ENCODE measurements at regions not wholly inside any gene's neighbourhood (a gene's known extent, or its start where the extent isn't known, plus 50 kb on each side); places are given as distances from the start of the nearest gene placed in this dataset.

DNA sequence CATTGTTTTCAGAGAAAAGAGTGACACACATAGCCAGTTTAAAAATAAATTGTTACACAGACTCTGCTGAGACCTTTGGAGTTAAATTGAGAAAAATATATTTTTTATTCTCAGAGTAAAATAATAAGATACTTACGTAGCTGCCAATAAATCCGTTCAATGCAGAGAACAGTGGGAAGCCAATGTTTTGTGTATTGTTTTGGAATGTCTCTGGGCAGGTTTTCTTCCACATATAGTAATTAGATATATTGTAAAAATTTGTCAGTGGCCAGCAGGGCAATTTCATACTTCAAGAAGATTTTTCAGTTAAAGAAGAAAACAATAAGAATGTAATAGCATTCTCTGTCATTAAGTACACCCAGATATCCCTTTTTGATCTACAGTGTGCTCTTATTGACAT lies 999.5 kb upstream of the INTU start:
- H3K9me3 Mint-ChIP-seq: no peaks in the 10 kb centered on the region
- CTCF ChIA-PET: no interaction called here
- ATAC-seq: no peak
- no peak for DNase-seq (ENCODE audit: low spot score)
- TF ChIP-seq, protein P1, sequence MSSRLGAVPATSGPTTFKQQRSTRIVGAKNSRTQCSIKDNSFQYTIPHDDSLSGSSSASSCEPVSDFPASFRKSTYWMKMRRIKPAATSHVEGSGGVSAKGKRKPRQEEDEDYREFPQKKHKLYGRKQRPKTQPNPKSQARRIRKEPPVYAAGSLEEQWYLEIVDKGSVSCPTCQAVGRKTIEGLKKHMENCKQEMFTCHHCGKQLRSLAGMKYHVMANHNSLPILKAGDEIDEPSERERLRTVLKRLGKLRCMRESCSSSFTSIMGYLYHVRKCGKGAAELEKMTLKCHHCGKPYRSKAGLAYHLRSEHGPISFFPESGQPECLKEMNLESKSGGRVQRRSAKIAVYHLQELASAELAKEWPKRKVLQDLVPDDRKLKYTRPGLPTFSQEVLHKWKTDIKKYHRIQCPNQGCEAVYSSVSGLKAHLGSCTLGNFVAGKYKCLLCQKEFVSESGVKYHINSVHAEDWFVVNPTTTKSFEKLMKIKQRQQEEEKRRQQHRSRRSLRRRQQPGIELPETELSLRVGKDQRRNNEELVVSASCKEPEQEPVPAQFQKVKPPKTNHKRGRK (CRISPR knock-in tag; IDR thresholded peaks at IDR 0.05; ENCODE audit: borderline replicate concordance): no peak
- TF ChIP-seq NR3C1 (CRISPR knock-in tag; conservative IDR thresholded peaks at IDR 0.05; ENCODE audit: low read depth) (no peak), NFE2L1 (CRISPR knock-in tag; IDR thresholded peaks at IDR 0.05) (no peak), NR1H2 (CRISPR knock-in tag; IDR thresholded peaks at IDR 0.05) (no peak), ZNF138 (CRISPR knock-in tag; conservative IDR thresholded peaks at IDR 0.05) (no peak), GTF2I (CRISPR knock-in tag; conservative IDR thresholded peaks at IDR 0.05) (no peak), CBFB (CRISPR knock-in tag; IDR thresholded peaks at IDR 0.05; ENCODE audit: low read depth) (no peak), JAZF1 (CRISPR knock-in tag; IDR thresholded peaks at IDR 0.05) (no peak)
- TF ChIP-seq, protein P2, sequence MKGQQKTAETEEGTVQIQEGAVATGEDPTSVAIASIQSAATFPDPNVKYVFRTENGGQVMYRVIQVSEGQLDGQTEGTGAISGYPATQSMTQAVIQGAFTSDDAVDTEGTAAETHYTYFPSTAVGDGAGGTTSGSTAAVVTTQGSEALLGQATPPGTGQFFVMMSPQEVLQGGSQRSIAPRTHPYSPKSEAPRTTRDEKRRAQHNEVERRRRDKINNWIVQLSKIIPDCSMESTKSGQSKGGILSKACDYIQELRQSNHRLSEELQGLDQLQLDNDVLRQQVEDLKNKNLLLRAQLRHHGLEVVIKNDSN (CRISPR knock-in tag; IDR thresholded peaks at IDR 0.05): no peak
- TF ChIP-seq, protein P3, sequence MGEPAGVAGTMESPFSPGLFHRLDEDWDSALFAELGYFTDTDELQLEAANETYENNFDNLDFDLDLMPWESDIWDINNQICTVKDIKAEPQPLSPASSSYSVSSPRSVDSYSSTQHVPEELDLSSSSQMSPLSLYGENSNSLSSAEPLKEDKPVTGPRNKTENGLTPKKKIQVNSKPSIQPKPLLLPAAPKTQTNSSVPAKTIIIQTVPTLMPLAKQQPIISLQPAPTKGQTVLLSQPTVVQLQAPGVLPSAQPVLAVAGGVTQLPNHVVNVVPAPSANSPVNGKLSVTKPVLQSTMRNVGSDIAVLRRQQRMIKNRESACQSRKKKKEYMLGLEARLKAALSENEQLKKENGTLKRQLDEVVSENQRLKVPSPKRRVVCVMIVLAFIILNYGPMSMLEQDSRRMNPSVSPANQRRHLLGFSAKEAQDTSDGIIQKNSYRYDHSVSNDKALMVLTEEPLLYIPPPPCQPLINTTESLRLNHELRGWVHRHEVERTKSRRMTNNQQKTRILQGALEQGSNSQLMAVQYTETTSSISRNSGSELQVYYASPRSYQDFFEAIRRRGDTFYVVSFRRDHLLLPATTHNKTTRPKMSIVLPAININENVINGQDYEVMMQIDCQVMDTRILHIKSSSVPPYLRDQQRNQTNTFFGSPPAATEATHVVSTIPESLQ (CRISPR knock-in tag; IDR thresholded peaks at IDR 0.05): no peak
- no peaks in the 10 kb centered on the region for H3K36me3 Mint-ChIP-seq
- no peaks in the 10 kb centered on the region for H3K27me3 Mint-ChIP-seq (ENCODE audit: low read depth)
- peaks cover 4% of the 10 kb centered on the region; the same call in 1 of the 2 replicates for H3K4me1 Mint-ChIP-seq
- no peak overlapping the region for H3K4me3 Mint-ChIP-seq
- POLR2A ChIA-PET: no interaction called here
- H3K27ac Mint-ChIP-seq: no peak overlapping the region

DNA sequence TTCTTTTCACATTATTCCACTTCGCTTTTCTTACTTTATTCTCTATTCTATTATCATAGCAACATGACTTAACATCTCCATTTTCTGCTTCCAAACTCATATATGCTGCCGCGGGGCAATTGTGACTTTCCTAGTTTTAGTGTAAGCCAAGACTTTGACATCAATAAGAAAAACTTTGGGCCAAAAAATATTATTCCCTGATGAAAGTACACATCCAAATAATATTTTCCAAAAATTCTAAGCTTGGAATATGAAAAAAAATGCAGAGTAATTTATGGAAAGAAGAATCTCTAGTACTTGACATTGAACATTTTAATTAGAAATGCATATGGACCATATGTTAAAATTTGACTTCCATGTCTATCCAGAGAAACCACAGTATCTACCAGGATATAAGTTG lies 995.1 kb upstream of the INTU start:
- H3K4me3 Mint-ChIP-seq: no peak overlapping the region
- H3K9me3 Mint-ChIP-seq: peaks cover 5% of the 10 kb centered on the region; the same call in 1 of the 2 replicates
- no peaks in the 10 kb centered on the region for H3K36me3 Mint-ChIP-seq
- H3K27ac Mint-ChIP-seq: no peak overlapping the region
- CTCF ChIA-PET: no interaction called here
- H3K4me1 Mint-ChIP-seq: peaks cover 4% of the 10 kb centered on the region; the same call in 1 of the 2 replicates
- no peaks in the 10 kb centered on the region for H3K27me3 Mint-ChIP-seq (ENCODE audit: low read depth)
- TF ChIP-seq, protein P3 (CRISPR knock-in tag; IDR thresholded peaks at IDR 0.05): no peak
- TF ChIP-seq, protein P4, sequence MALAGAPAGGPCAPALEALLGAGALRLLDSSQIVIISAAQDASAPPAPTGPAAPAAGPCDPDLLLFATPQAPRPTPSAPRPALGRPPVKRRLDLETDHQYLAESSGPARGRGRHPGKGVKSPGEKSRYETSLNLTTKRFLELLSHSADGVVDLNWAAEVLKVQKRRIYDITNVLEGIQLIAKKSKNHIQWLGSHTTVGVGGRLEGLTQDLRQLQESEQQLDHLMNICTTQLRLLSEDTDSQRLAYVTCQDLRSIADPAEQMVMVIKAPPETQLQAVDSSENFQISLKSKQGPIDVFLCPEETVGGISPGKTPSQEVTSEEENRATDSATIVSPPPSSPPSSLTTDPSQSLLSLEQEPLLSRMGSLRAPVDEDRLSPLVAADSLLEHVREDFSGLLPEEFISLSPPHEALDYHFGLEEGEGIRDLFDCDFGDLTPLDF (CRISPR knock-in tag; IDR thresholded peaks at IDR 0.05): no peak
- TF ChIP-seq FOXK1 (CRISPR knock-in tag; IDR thresholded peaks at IDR 0.05) (no peak), ZBTB21 (CRISPR knock-in tag; IDR thresholded peaks at IDR 0.05; ENCODE audit: borderline replicate concordance) (no peak), ZNF138 (CRISPR knock-in tag; conservative IDR thresholded peaks at IDR 0.05) (no peak), TP53 (CRISPR knock-in tag; IDR thresholded peaks at IDR 0.05) (no peak), SMAD3 (CRISPR knock-in tag; IDR thresholded peaks at IDR 0.05; ENCODE audit: borderline replicate concordance) (no peak), TEAD4 (CRISPR knock-in tag; IDR thresholded peaks at IDR 0.05) (no peak), ZNF416 (CRISPR knock-in tag; IDR thresholded peaks at IDR 0.05) (no peak), ESRRA (CRISPR knock-in tag; IDR thresholded peaks at IDR 0.05; ENCODE audit: borderline replicate concordance) (no peak), TCF7 (CRISPR knock-in tag; IDR thresholded peaks at IDR 0.05; ENCODE audit: low read depth) (no peak), ELF4 (CRISPR knock-in tag; IDR thresholded peaks at IDR 0.05; ENCODE audit: low read depth) (no peak), JUN (CRISPR knock-in tag; IDR thresholded peaks at IDR 0.05) (no peak), ZNF232 (CRISPR knock-in tag; IDR thresholded peaks at IDR 0.05) (no peak), SMAD4 (CRISPR knock-in tag; IDR thresholded peaks at IDR 0.05) (no peak)
- TF ChIP-seq, protein P5, sequence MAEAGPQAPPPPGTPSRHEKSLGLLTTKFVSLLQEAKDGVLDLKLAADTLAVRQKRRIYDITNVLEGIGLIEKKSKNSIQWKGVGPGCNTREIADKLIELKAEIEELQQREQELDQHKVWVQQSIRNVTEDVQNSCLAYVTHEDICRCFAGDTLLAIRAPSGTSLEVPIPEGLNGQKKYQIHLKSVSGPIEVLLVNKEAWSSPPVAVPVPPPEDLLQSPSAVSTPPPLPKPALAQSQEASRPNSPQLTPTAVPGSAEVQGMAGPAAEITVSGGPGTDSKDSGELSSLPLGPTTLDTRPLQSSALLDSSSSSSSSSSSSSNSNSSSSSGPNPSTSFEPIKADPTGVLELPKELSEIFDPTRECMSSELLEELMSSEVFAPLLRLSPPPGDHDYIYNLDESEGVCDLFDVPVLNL (CRISPR knock-in tag; IDR thresholded peaks at IDR 0.05; ENCODE audit: borderline replicate concordance, low read depth): no peak
- TF ChIP-seq, protein P6, sequence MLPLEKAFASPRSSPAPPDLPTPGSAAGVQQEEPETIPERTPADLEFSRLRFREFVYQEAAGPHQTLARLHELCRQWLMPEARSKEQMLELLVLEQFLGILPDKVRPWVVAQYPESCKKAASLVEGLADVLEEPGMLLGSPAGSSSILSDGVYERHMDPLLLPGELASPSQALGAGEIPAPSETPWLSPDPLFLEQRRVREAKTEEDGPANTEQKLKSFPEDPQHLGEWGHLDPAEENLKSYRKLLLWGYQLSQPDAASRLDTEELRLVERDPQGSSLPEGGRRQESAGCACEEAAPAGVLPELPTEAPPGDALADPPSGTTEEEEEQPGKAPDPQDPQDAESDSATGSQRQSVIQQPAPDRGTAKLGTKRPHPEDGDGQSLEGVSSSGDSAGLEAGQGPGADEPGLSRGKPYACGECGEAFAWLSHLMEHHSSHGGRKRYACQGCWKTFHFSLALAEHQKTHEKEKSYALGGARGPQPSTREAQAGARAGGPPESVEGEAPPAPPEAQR (CRISPR knock-in tag; IDR thresholded peaks at IDR 0.05): no peak
- TF ChIP-seq, protein P7, sequence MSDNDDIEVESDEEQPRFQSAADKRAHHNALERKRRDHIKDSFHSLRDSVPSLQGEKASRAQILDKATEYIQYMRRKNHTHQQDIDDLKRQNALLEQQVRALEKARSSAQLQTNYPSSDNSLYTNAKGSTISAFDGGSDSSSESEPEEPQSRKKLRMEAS (CRISPR knock-in tag; IDR thresholded peaks at IDR 0.05): no peak
- no peak for DNase-seq (ENCODE audit: low spot score)
- no peak for ATAC-seq
- POLR2A ChIA-PET: no interaction called here
